ENCODE measurements at regions not wholly inside any gene's neighbourhood (a gene's known extent, or its start where the extent isn't known, plus 50 kb on each side); places are given as distances from the start of the nearest gene placed in this dataset.

- no peak overlapping the region for H3K23ac ChIP-seq (ENCODE audit: low read depth, low read length, poor library complexity)
- peak overlapping the region; percentile 97 for H2AK5ac ChIP-seq (ENCODE audit: low read depth, low read length)
- no peak overlapping the region for H2AFZ ChIP-seq (ENCODE audit: low read length)
- H4K91ac ChIP-seq (ENCODE audit: low read depth, low read length, poor library complexity) = no peak overlapping the region
- H3K14ac ChIP-seq (ENCODE audit: low read length) = no peak overlapping the region
- WGBS, 2 donors (ENCODE audit: extremely low coverage in 2 of 2, insufficient read length in 2 of 2, insufficient replicate concordance in 1 of 2) = no CpG with 5 or more reads among the region's 10 CpGs
- H4K8ac ChIP-seq (ENCODE audit: low read depth, low read length) = no peak overlapping the region
- H3K9ac ChIP-seq (ENCODE audit: low read depth, low read length, poor library complexity) = peak overlapping the region; percentile 47
- H2BK12ac ChIP-seq (ENCODE audit: low read length) = no peak overlapping the region
- H3K79me1 ChIP-seq (ENCODE audit: low read depth, low read length) = peaks cover 1% of the 10 kb centered on the region
- H3K27ac ChIP-seq (replicated peaks; ENCODE audit: low read length) = no peak overlapping the region
- H3K4me3 ChIP-seq (ENCODE audit: low read length in 2 of 2) = no peak overlapping the region
- no peaks in the 10 kb centered on the region for H3K36me3 ChIP-seq (replicated peaks in 1 of 2; ENCODE audit: control insufficient read depth in 2 of 2, insufficient read depth in 2 of 2, low read length in 2 of 2)
- peaks cover 6 to 15% of the 10 kb centered on the region in 2 donors for H3K4me1 ChIP-seq (ENCODE audit: control insufficient read depth in 2 of 2, insufficient read depth in 1 of 2, low read depth in 1 of 2, low read length in 2 of 2)
- H2BK120ac ChIP-seq (ENCODE audit: low read depth, low read length) = no peak overlapping the region
- H3K4ac ChIP-seq (ENCODE audit: low read length) = no peak overlapping the region
- DNase-seq (ENCODE audit: low spot score) = no peak
- H3K18ac ChIP-seq (ENCODE audit: low read length) = peak overlapping the region; percentile 61
- H2BK5ac ChIP-seq (ENCODE audit: low read length) = peak overlapping the region; percentile 49
- peaks cover 0 to 7% (median 0%) of the 10 kb centered on the region in 3 experiments for H3K27me3 ChIP-seq (ENCODE audit: control insufficient read depth in 3 of 3, insufficient read depth in 3 of 3, low read depth in 1 of 3, low read length in 3 of 3)
- H3K4me2 ChIP-seq (ENCODE audit: insufficient read depth, low read length, poor library complexity, severe bottlenecking) = no peak overlapping the region
- H3K9me3 ChIP-seq (replicated peaks in 1 of 2; ENCODE audit: control insufficient read depth in 2 of 2, insufficient read depth in 1 of 2, low read depth in 1 of 2, low read length in 2 of 2) = peaks cover 0 to 6% of the 10 kb centered on the region in 2 donors
- no peak overlapping the region for H2BK15ac ChIP-seq (ENCODE audit: low read length)
These were observed 408.7 kb upstream of the TNRC6C start for GRCh38 chr17:77549726-77550366.

GRCh38 chr17:77553459-77554066 lies 404.9 kb upstream of the TNRC6C start:
- Histone ChIP-seq H2AFZ (ENCODE audit: low read length) (no peak overlapping the region), H3K9ac (ENCODE audit: low read depth, low read length, poor library complexity) (no peak overlapping the region), H2BK120ac (ENCODE audit: low read depth, low read length) (no peak overlapping the region), H2BK15ac (ENCODE audit: low read length) (peak overlapping the region; percentile 21), H3K27ac (replicated peaks; ENCODE audit: low read length) (no peak overlapping the region), H3K14ac (ENCODE audit: low read length) (no peak overlapping the region), H3K4me3 (ENCODE audit: low read length in 2 of 2) (no peak overlapping the region), H4K8ac (ENCODE audit: low read depth, low read length) (no peak overlapping the region), H3K4me1 (ENCODE audit: control insufficient read depth in 2 of 2, insufficient read depth in 1 of 2, low read depth in 1 of 2, low read length in 2 of 2) (peaks cover 9 to 17% of the 10 kb centered on the region in 2 donors), H2AK5ac (ENCODE audit: low read depth, low read length) (peak overlapping the region; percentile 66), H2BK12ac (ENCODE audit: low read length) (peak overlapping the region; percentile 82), H3K79me1 (ENCODE audit: low read depth, low read length) (peaks cover 2% of the 10 kb centered on the region), H3K9me3 (replicated peaks in 1 of 2; ENCODE audit: control insufficient read depth in 2 of 2, insufficient read depth in 1 of 2, low read depth in 1 of 2, low read length in 2 of 2) (no peaks in the 10 kb centered on the region), H3K27me3 (ENCODE audit: control insufficient read depth in 3 of 3, insufficient read depth in 3 of 3, low read depth in 1 of 3, low read length in 3 of 3) (peaks cover 0 to 28% (median 0%) of the 10 kb centered on the region in 3 experiments), H3K18ac (ENCODE audit: low read length) (peak overlapping the region; percentile 3), H2BK5ac (ENCODE audit: low read length) (no peak overlapping the region), H3K4me2 (ENCODE audit: insufficient read depth, low read length, poor library complexity, severe bottlenecking) (no peak overlapping the region), H4K91ac (ENCODE audit: low read depth, low read length, poor library complexity) (no peak overlapping the region), H3K23ac (ENCODE audit: low read depth, low read length, poor library complexity) (peak overlapping the region; percentile 44), H3K36me3 (replicated peaks in 1 of 2; ENCODE audit: control insufficient read depth in 2 of 2, insufficient read depth in 2 of 2, low read length in 2 of 2) (no peaks in the 10 kb centered on the region), H3K4ac (ENCODE audit: low read length) (peak overlapping the region; percentile 19)
- no CpG with 5 or more reads among the region's 5 CpGs for WGBS, 2 donors (ENCODE audit: extremely low coverage in 2 of 2, insufficient read length in 2 of 2, insufficient replicate concordance in 1 of 2)
- DNase-seq (ENCODE audit: low spot score) = no peak

GRCh38 chr17:77555121-77555591 lies 403.3 kb upstream of the TNRC6C start:
- Histone ChIP-seq H2BK15ac (ENCODE audit: low read length) (no peak overlapping the region), H3K4me3 (ENCODE audit: low read length in 2 of 2) (no peak overlapping the region), H3K27ac (replicated peaks; ENCODE audit: low read length) (no peak overlapping the region), H4K8ac (ENCODE audit: low read depth, low read length) (no peak overlapping the region), H2BK12ac (ENCODE audit: low read length) (no peak overlapping the region), H3K79me1 (ENCODE audit: low read depth, low read length) (peaks cover 2% of the 10 kb centered on the region), H3K4ac (ENCODE audit: low read length) (no peak overlapping the region), H3K4me2 (ENCODE audit: insufficient read depth, low read length, poor library complexity, severe bottlenecking) (no peak overlapping the region), H3K4me1 (ENCODE audit: control insufficient read depth in 2 of 2, insufficient read depth in 1 of 2, low read depth in 1 of 2, low read length in 2 of 2) (peaks cover 9 to 19% of the 10 kb centered on the region in 2 donors), H3K23ac (ENCODE audit: low read depth, low read length, poor library complexity) (no peak overlapping the region), H3K14ac (ENCODE audit: low read length) (no peak overlapping the region), H2AFZ (ENCODE audit: low read length) (no peak overlapping the region), H2AK5ac (ENCODE audit: low read depth, low read length) (peak overlapping the region; percentile 57), H3K36me3 (replicated peaks in 1 of 2; ENCODE audit: control insufficient read depth in 2 of 2, insufficient read depth in 2 of 2, low read length in 2 of 2) (no peaks in the 10 kb centered on the region), H2BK5ac (ENCODE audit: low read length) (no peak overlapping the region), H3K9me3 (replicated peaks in 1 of 2; ENCODE audit: control insufficient read depth in 2 of 2, insufficient read depth in 1 of 2, low read depth in 1 of 2, low read length in 2 of 2) (no peaks in the 10 kb centered on the region), H3K27me3 (ENCODE audit: control insufficient read depth in 3 of 3, insufficient read depth in 3 of 3, low read depth in 1 of 3, low read length in 3 of 3) (peaks cover 0 to 36% (median 0%) of the 10 kb centered on the region in 3 experiments), H3K18ac (ENCODE audit: low read length) (no peak overlapping the region), H2BK120ac (ENCODE audit: low read depth, low read length) (no peak overlapping the region), H4K91ac (ENCODE audit: low read depth, low read length, poor library complexity) (no peak overlapping the region), H3K9ac (ENCODE audit: low read depth, low read length, poor library complexity) (no peak overlapping the region)
- DNase-seq (ENCODE audit: low spot score) = no peak
- WGBS, 2 donors (ENCODE audit: extremely low coverage in 2 of 2, insufficient read length in 2 of 2, insufficient replicate concordance in 1 of 2) = no CpG with 5 or more reads among the region's 16 CpGs

DNA sequence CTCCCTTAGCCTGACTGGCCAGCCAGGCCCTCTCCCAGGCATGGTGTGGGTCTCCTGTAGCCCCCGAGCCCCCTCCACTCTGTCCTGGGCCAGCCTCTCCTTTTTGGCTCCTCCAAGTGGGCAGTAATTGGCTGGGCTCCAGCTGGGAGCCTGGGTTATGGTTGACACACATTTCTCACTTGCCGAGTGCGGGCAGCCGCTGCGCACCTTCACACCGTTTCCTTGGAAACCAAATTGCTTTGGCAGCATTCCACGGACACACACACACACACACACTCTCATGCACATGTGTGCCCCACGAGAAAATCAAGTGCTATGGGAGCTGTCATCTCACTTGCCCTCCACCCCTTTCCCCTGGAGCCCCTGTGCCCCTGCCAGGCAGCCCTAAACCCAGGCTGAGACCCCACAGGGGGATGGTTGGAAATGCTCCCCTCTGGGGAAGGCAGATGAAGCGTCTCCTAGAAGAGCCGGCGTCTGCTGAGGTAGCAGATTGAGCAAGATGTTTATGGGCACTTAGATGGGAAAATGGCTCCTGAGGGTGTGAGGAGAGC lies 402.7 kb upstream of the TNRC6C start:
- DNase-seq (ENCODE audit: low spot score) = no peak
- H2AK5ac ChIP-seq (ENCODE audit: low read depth, low read length) = peak overlapping the region; percentile 57
- no peak overlapping the region for H4K91ac ChIP-seq (ENCODE audit: low read depth, low read length, poor library complexity)
- H2BK15ac ChIP-seq (ENCODE audit: low read length) = no peak overlapping the region
- H3K4me3 ChIP-seq (ENCODE audit: low read length in 2 of 2) = no peak overlapping the region
- H3K9me3 ChIP-seq (replicated peaks in 1 of 2; ENCODE audit: control insufficient read depth in 2 of 2, insufficient read depth in 1 of 2, low read depth in 1 of 2, low read length in 2 of 2) = no peaks in the 10 kb centered on the region
- no peak overlapping the region for H2BK12ac ChIP-seq (ENCODE audit: low read length)
- H3K9ac ChIP-seq (ENCODE audit: low read depth, low read length, poor library complexity) = no peak overlapping the region
- peaks cover 0 to 38% (median 0%) of the 10 kb centered on the region in 3 experiments for H3K27me3 ChIP-seq (ENCODE audit: control insufficient read depth in 3 of 3, insufficient read depth in 3 of 3, low read depth in 1 of 3, low read length in 3 of 3)
- H2BK120ac ChIP-seq (ENCODE audit: low read depth, low read length) = no peak overlapping the region
- H3K4ac ChIP-seq (ENCODE audit: low read length) = no peak overlapping the region
- no peak overlapping the region for H2BK5ac ChIP-seq (ENCODE audit: low read length)
- H3K23ac ChIP-seq (ENCODE audit: low read depth, low read length, poor library complexity) = no peak overlapping the region
- peak overlapping the region; percentile 11 for H3K14ac ChIP-seq (ENCODE audit: low read length)
- H3K36me3 ChIP-seq (replicated peaks in 1 of 2; ENCODE audit: control insufficient read depth in 2 of 2, insufficient read depth in 2 of 2, low read length in 2 of 2) = no peaks in the 10 kb centered on the region
- H2AFZ ChIP-seq (ENCODE audit: low read length) = peak overlapping the region; percentile 9
- H3K18ac ChIP-seq (ENCODE audit: low read length) = peak overlapping the region; percentile 80
- no CpG with 5 or more reads among the region's 11 CpGs for WGBS, 2 donors (ENCODE audit: extremely low coverage in 2 of 2, insufficient read length in 2 of 2, insufficient replicate concordance in 1 of 2)
- peaks cover 2% of the 10 kb centered on the region for H3K79me1 ChIP-seq (ENCODE audit: low read depth, low read length)
- no peak overlapping the region for H4K8ac ChIP-seq (ENCODE audit: low read depth, low read length)
- no peak overlapping the region for H3K27ac ChIP-seq (replicated peaks; ENCODE audit: low read length)
- H3K4me2 ChIP-seq (ENCODE audit: insufficient read depth, low read length, poor library complexity, severe bottlenecking) = no peak overlapping the region
- peaks cover 9 to 19% of the 10 kb centered on the region in 2 donors for H3K4me1 ChIP-seq (ENCODE audit: control insufficient read depth in 2 of 2, insufficient read depth in 1 of 2, low read depth in 1 of 2, low read length in 2 of 2)
